Astrocyte of the hippocampus (primary cell): ENCODE measurements at regions not wholly inside any gene's neighbourhood (a gene's known extent, or its start where the extent isn't known, plus 50 kb on each side); places are given as distances from the start of the nearest gene placed in this dataset.

Source experiments
- DNase-seq: peaks from one replicate; pipeline ENCODE4 v3.0.0; 2011; ENCODE audit warnings: low read depth, low spot score

- DNase-seq: no peak
These were observed 403.1 kb downstream of the VRK1 start for GRCh38 chr14:97200245-97200644.

GRCh38 chr14:97206916-97207315, 409.7 kb downstream of the VRK1 start:
- no peak for DNase-seq

- no peak for DNase-seq
These were observed 413.0 kb downstream of the VRK1 start for GRCh38 chr14:97210202-97210601.

- no peak for DNase-seq
These were observed 415.2 kb downstream of the VRK1 start for GRCh38 chr14:97212399-97212798.

- DNase-seq: no peak
These were observed 416.5 kb downstream of the VRK1 start for GRCh38 chr14:97213720-97214119.

GRCh38 chr14:97215263-97215969, 418.2 kb downstream of the VRK1 start:
- DNase-seq: no peak

- no peak for DNase-seq
These were observed 420.1 kb downstream of the VRK1 start for GRCh38 chr14:97217111-97217885.

GRCh38 chr14:97218274-97218673, 421.1 kb downstream of the VRK1 start:
- DNase-seq: no peak

GRCh38 chr14:97218691-97219430, 421.7 kb downstream of the VRK1 start:
- peak; percentile 54 for DNase-seq

- DNase-seq: peak; percentile 9
These were observed 422.3 kb downstream of the VRK1 start for GRCh38 chr14:97219431-97220017.

GRCh38 chr14:97221572-97222285, 424.5 kb downstream of the VRK1 start:
- no peak for DNase-seq

- no peak for DNase-seq
These were observed 426.8 kb downstream of the VRK1 start for GRCh38 chr14:97224016-97224415.

GRCh38 chr14:97230051-97230450, 432.9 kb downstream of the VRK1 start:
- DNase-seq: no peak

GRCh38 chr14:97233319-97233985, 436.3 kb downstream of the VRK1 start:
- peak; percentile 9 for DNase-seq

- no peak for DNase-seq
These were observed 449.5 kb downstream of the VRK1 start for GRCh38 chr14:97246648-97247047.

- no peak for DNase-seq
These were observed 451.8 kb downstream of the VRK1 start for GRCh38 chr14:97248973-97249372.

GRCh38 chr14:97250931-97251330, 453.7 kb downstream of the VRK1 start:
- no peak for DNase-seq

GRCh38 chr14:97251491-97252155, 454.4 kb downstream of the VRK1 start:
- no peak for DNase-seq

- DNase-seq: no peak
These were observed 456.6 kb downstream of the VRK1 start for GRCh38 chr14:97253756-97254155.

GRCh38 chr14:97262336-97262735, 465.2 kb downstream of the VRK1 start:
- no peak for DNase-seq
